VCaP (cell line): ENCODE measurements at regions not wholly inside any gene's neighbourhood (a gene's known extent, or its start where the extent isn't known, plus 50 kb on each side); places are given as distances from the start of the nearest gene placed in this dataset.

Source experiments
- H3K27ac ChIP-seq: fragments of 450-650 bp; 2 replicates; pipeline ENCODE4 v1.5.1; 2017
- CTCF ChIP-seq: fragments of 450-650 bp; conservative IDR thresholded peaks from 2 replicates; pipeline ENCODE4 v1.5.1; 2017; ENCODE audit warnings: mild to moderate bottlenecking, moderate library complexity

DNA sequence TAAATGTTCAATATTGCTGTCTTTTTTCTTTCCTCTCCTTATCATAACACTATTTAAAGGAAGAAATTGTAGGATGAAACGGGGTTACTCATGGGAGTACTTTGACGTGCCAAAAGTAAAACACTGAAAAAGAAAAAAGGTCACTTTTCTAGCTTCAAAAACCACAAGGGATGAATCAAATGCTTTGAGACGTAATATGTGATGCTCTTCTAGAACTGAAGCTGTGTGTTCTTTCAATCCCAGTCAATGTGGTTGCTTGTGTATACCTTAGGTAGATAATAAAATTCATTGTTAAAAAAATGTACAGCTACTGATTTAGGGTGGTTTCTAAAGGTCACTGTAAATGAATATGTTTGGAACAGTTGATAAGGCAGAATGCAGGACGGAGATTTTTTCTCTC is 538.8 kb upstream of the ZNF717 start:
- no peak overlapping the region for H3K27ac ChIP-seq
- TF ChIP-seq CTCF, result no peak

- no peak for TF ChIP-seq CTCF
- no peak overlapping the region for H3K27ac ChIP-seq
Observed at GRCh38 chr3:76345878-76346277, 560.5 kb upstream of the ZNF717 start.

- TF ChIP-seq CTCF, result no peak
- no peak overlapping the region for H3K27ac ChIP-seq
Observed at GRCh38 chr3:76346690-76347089, 561.3 kb upstream of the ZNF717 start.

DNA sequence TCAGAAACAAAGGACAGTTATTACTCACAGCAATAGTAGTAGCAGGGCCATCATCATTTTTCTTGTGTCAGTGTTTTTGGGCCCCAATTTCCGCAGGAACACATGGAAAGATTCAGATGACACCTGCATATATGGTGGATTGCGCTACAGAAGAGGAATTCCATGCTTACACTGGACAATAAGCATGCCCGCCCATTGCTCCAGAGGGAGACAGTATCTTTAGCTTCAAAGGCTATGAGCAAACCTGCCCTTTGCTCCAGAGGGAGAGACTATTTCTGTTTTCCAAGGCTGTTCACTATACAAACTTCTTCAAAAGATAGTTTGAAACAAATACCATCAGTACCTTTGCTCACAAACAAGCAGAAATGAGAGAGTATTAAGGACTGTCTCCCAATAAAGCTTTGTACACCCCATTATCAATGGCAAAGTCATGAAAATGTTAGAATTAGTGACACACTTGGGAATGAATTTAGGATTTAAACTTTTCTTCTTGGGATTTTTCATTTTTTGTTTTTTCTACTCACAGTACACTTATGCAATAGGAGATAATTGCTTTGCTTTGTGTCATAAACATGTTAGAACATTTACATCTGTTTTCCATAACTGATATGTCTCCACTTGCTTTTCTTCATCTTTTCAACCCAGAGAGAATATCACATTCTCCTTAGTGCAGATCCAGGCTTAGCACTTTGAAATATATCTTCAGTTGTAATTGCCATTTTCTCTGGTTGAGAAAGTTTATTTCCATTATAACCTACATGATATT is 564.5 kb upstream of the ZNF717 start:
- H3K27ac ChIP-seq, result no peak overlapping the region
- no peak for TF ChIP-seq CTCF

DNA sequence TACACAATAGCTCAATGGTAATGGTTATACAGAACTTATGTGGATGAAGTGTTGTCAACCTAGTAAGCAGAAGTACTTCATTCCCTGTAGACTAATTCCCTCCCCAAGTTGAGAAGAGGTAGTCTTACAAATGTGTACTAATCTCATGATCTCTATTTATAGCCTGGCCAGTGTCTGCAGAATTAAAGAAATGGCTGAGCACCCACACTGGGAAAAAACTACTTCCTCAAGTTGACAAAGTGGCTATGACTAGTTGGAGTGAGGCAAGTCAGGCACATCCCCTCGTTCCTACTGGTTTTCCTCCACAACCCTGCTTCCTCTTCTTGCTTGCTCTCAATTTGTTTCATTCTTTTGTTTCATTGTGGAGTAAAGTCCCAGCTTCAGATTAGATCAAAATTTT is 566.7 kb upstream of the ZNF717 start:
- no peak overlapping the region for H3K27ac ChIP-seq
- TF ChIP-seq CTCF, result no peak

DNA sequence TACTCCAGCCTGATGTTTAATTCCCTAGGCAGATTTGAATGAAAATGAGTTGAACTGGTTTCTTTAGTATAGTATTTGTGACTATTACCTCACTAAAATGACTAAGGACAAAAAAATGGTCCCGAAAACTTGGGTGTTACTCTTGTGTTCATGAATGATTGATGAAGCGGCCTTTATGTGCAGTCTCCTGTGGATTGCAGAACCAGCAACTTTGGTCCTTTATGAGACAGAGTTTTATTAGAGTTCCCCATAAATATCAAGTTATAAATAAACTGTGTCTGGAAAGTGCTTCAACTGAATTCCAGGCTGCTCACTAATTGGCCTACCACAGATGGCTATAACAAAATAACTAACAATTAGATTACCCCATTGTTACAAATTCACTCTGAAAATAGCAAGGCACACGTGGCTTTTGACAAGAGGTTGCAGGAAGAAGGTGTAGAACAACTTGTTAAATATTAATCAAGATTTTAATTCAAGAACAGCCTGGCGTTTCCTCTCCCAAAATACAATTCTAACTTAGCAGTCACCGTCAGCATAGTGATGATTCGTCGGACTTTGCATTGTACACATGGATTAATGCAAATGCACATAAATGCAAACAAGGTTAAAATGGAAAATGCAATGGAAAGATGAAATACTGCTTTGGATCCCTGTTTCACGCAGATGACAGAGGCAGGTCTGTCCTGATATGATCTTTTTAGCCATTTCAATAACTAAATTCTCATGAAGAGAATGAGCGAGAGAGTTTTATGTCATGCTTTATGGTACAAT is 567.3 kb upstream of the ZNF717 start:
- no peak for TF ChIP-seq CTCF
- H3K27ac ChIP-seq, result no peak overlapping the region

- TF ChIP-seq CTCF, result no peak
- H3K27ac ChIP-seq, result no peak overlapping the region
Observed at GRCh38 chr3:76353683-76354082, 568.3 kb upstream of the ZNF717 start.
